Fibroblast of lung (primary cell): ENCODE measurements at regions not wholly inside any gene's neighbourhood (a gene's known extent, or its start where the extent isn't known, plus 50 kb on each side); places are given as distances from the start of the nearest gene placed in this dataset.

Experiments used
- DNase-seq, 2 donors: peaks; one replicate each; pipeline versions ENCODE4 v3.0.0 to v3.0.0-alpha.2; 2010; ENCODE audit warnings: low read depth in 2 of 2
- H2AFZ ChIP-seq: 2 replicates; pipeline ENCODE4 v1.5.1; 2012; ENCODE audit warnings: low read length, control low read depth, inconsistent platforms
- H3K27ac ChIP-seq: 2 replicates; pipeline ENCODE4 v1.5.1; 2011; ENCODE audit warnings: low read length, control low read depth; ENCODE audit not compliant: insufficient read depth
- H3K27me3 ChIP-seq: 2 replicates; pipeline ENCODE4 v1.5.1; 2011; ENCODE audit warnings: mild to moderate bottlenecking, low read length; ENCODE audit not compliant: control insufficient read depth, insufficient read depth
- H3K36me3 ChIP-seq: 2 replicates; pipeline ENCODE4 v1.5.1; 2011; ENCODE audit warnings: low read length; ENCODE audit not compliant: control insufficient read depth, insufficient read depth
- H3K4me1 ChIP-seq: 2 replicates; pipeline ENCODE4 v1.5.1; 2011; ENCODE audit warnings: low read length; ENCODE audit not compliant: control insufficient read depth, insufficient read depth; ENCODE audit errors: extremely low read depth
- H3K4me2 ChIP-seq: 2 replicates; pipeline ENCODE4 v1.5.1; 2011; ENCODE audit warnings: low read length, control low read depth; ENCODE audit not compliant: insufficient read depth; ENCODE audit errors: extremely low read depth
- H3K4me3 ChIP-seq, 4 experiments: fragments of 200-600 bp in 1 of 4; sonication (generic) in 1 of 4; replicated peaks in 1 of 4; 2 replicates each; pipeline ENCODE4 v1.5.1; 2011 to 2016; ENCODE audit warnings: low read length in 4 of 4, low read depth in 3 of 4, mild to moderate bottlenecking in 3 of 4, control low read depth in 2 of 4, inconsistent platforms in 1 of 4, mixed read lengths in 1 of 4; ENCODE audit not compliant: insufficient read depth in 1 of 4; ENCODE audit errors: control extremely low read depth in 1 of 4
- H3K79me2 ChIP-seq: 2 replicates; pipeline ENCODE4 v1.5.1; 2012; ENCODE audit warnings: mild to moderate bottlenecking, low read length, inconsistent platforms; ENCODE audit not compliant: control insufficient read depth, insufficient read depth
- H3K9ac ChIP-seq: 2 replicates; pipeline ENCODE4 v1.5.1; 2011; ENCODE audit warnings: mild to moderate bottlenecking, low read length, control low read depth; ENCODE audit not compliant: insufficient read depth
- H3K9me3 ChIP-seq: 2 replicates; pipeline ENCODE4 v1.5.1; 2012; ENCODE audit warnings: low read depth, low read length; ENCODE audit not compliant: control insufficient read depth, insufficient read depth
- H4K20me1 ChIP-seq: 2 replicates; pipeline ENCODE4 v1.5.1; 2011; ENCODE audit warnings: low read length; ENCODE audit not compliant: control insufficient read depth, insufficient read depth; ENCODE audit errors: extremely low read depth
- EZH2 ChIP-seq: IDR thresholded peaks from 2 replicates; pipeline ENCODE4 v1.5.1; 2012; ENCODE audit warnings: low read length, control low read depth, mild to moderate bottlenecking; ENCODE audit errors: missing control alignments
- TF ChIP-seq, protein P1 (sequence below), 2 donors: IDR thresholded peaks in 1 of 2; conservative IDR thresholded peaks in 1 of 2; 1 replicate in 1 of 2; 2 replicates in 1 of 2; pipeline ENCODE4 v1.5.1; 2011 to 2012; ENCODE audit warnings: low read length in 2 of 2, control low read depth in 1 of 2, inconsistent platforms in 1 of 2, low read depth in 1 of 2, mild to moderate bottlenecking in 1 of 2

DNA sequence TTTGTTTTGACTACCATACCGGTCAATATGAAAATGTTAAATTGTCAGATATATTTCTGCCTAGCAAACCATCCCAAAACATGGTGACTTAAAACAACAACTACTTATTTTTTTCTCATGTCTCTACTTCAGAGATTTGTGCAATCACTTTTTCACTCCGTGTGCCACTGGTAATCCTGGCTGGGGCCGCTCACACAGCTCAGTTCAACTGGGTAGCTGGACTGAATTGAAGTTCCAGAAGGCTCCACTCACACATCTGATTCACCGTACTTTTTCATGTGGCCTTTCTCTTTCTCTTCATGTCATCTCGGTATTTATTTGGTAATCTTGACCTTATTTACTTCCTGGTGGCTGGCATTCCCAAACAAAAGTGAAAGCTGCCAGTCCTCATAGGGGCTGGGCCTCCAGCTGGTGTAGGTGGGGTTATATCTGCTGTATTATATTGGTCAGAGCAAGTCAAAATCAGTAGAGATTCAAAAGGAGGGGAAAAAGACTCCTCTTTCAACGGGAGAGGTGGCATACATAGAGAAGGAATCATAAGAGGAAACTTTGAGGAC is 513.9 kb upstream of the NXPH2 start:
- TF ChIP-seq EZH2, result no peak
- TF ChIP-seq, protein P1, sequence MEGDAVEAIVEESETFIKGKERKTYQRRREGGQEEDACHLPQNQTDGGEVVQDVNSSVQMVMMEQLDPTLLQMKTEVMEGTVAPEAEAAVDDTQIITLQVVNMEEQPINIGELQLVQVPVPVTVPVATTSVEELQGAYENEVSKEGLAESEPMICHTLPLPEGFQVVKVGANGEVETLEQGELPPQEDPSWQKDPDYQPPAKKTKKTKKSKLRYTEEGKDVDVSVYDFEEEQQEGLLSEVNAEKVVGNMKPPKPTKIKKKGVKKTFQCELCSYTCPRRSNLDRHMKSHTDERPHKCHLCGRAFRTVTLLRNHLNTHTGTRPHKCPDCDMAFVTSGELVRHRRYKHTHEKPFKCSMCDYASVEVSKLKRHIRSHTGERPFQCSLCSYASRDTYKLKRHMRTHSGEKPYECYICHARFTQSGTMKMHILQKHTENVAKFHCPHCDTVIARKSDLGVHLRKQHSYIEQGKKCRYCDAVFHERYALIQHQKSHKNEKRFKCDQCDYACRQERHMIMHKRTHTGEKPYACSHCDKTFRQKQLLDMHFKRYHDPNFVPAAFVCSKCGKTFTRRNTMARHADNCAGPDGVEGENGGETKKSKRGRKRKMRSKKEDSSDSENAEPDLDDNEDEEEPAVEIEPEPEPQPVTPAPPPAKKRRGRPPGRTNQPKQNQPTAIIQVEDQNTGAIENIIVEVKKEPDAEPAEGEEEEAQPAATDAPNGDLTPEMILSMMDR (conservative IDR thresholded peaks at IDR 0.05 in 1 of 2, IDR thresholded peaks at IDR 0.05 in 1 of 2; ENCODE audit: low read depth in 1 of 2, low read length in 2 of 2), result no peak
- no peaks in the 10 kb centered on the region for H3K36me3 ChIP-seq

DNA sequence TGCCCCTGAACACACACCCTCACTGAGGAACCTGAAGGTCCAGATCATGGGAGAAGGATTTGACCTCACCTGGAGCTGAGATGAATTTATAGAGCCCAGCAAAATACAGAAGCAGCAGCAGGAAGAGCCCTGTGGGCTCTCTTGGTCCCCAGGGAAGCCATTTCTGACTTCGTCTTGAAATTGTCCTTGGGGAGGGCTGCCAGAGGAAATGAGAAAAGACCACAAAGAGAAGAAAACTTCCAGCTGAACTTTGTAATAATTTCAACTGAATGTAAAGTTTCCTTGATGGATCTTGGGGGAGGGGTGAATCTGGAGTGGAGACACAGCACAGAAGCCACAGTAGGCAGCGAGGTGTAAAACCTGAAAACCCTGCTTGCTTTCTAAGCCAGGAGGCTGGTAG is 500.9 kb upstream of the NXPH2 start:
- Histone ChIP-seq H3K4me1 (no peaks in the 10 kb centered on the region), H3K4me2 (no peak overlapping the region), H3K4me3 (no peak overlapping the region), H2AFZ (no peak overlapping the region), H3K79me2 (no peaks in the 10 kb centered on the region), H3K27me3 (no peaks in the 10 kb centered on the region), H3K36me3 (no peaks in the 10 kb centered on the region), H3K27ac (no peak overlapping the region), H3K9ac (no peak overlapping the region), H4K20me1 (no peaks in the 10 kb centered on the region), H3K9me3 (no peaks in the 10 kb centered on the region)
- DNase-seq, result no peak
- TF ChIP-seq EZH2, result no peak
- TF ChIP-seq, protein P1 (conservative IDR thresholded peaks at IDR 0.05 in 1 of 2, IDR thresholded peaks at IDR 0.05 in 1 of 2; ENCODE audit: low read depth in 1 of 2, low read length in 2 of 2), result no peak

More for the DNA sequence above, 513.9 kb upstream of the NXPH2 start:
- H2AFZ ChIP-seq, result no peak overlapping the region
- no peaks in the 10 kb centered on the region for H3K27me3 ChIP-seq
- H3K27ac ChIP-seq, result no peak overlapping the region
- no peaks in the 10 kb centered on the region for H3K4me1 ChIP-seq
- H4K20me1 ChIP-seq, result no peaks in the 10 kb centered on the region
- no peak overlapping the region for H3K4me2 ChIP-seq
- DNase-seq, result no peak
- H3K4me3 ChIP-seq, result no peak overlapping the region
- no peaks in the 10 kb centered on the region for H3K79me2 ChIP-seq
- no peaks in the 10 kb centered on the region for H3K9me3 ChIP-seq
- no peak overlapping the region for H3K9ac ChIP-seq

DNA sequence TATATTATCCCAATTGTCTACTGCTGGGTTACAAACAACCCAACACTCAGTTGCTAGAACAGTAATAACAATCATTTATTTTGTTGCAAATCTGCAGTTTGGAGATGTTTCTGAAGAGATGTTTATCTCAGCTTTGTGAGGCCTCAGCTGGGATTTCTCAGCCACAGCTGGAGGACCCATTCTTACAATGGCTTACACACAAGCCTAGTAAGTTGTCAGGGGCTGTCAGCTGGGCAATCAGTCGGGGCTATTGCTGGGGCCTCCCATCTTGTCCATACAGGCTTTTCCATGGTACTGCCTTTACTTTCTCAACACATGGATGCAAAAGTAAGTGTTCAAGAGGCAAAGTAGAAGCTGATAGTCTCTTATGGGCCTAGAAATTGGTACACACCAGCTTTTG is 491.7 kb upstream of the NXPH2 start:
- H3K27ac ChIP-seq, result no peak overlapping the region
- H3K4me3 ChIP-seq, result no peak overlapping the region
- H3K36me3 ChIP-seq, result no peaks in the 10 kb centered on the region
- H3K4me2 ChIP-seq, result no peak overlapping the region
- no peaks in the 10 kb centered on the region for H3K4me1 ChIP-seq
- H3K9me3 ChIP-seq, result no peaks in the 10 kb centered on the region
- DNase-seq, result no peak
- no peak overlapping the region for H3K9ac ChIP-seq
- H2AFZ ChIP-seq, result no peak overlapping the region
- no peaks in the 10 kb centered on the region for H3K27me3 ChIP-seq
- no peaks in the 10 kb centered on the region for H3K79me2 ChIP-seq
- TF ChIP-seq, protein P1 (conservative IDR thresholded peaks at IDR 0.05 in 1 of 2, IDR thresholded peaks at IDR 0.05 in 1 of 2; ENCODE audit: low read depth in 1 of 2, low read length in 2 of 2), result no peak
- no peak for TF ChIP-seq EZH2
- H4K20me1 ChIP-seq, result no peaks in the 10 kb centered on the region
